CD14-positive monocyte (primary cell): ENCODE measurements at regions not wholly inside any gene's neighbourhood (a gene's known extent, or its start where the extent isn't known, plus 50 kb on each side); places are given as distances from the start of the nearest gene placed in this dataset.

Source experiments
- DNase-seq, 3 donors: peaks; one replicate each; pipeline ENCODE4 v3.0.0-alpha.2; 2011 to 2022
- H2AFZ ChIP-seq: 2 replicates; pipeline ENCODE4 v1.6.0; 2012; ENCODE audit warnings: mild to moderate bottlenecking, low read depth, low read length, inconsistent platforms; ENCODE audit not compliant: insufficient read depth, poor library complexity, severe bottlenecking
- H3K27ac ChIP-seq, 2 donors: 1 replicate in 1 of 2; 2 replicates in 1 of 2; pipeline ENCODE4 v1.5.1; 2012 to 2013; ENCODE audit warnings: low read length in 2 of 2, control low read depth in 1 of 2, inconsistent platforms in 1 of 2, low read depth in 1 of 2, mild to moderate bottlenecking in 1 of 2
- H3K27me3 ChIP-seq, 2 donors: one replicate each; pipeline versions ENCODE4 v1.6.0 to v1.6.1; 2011 to 2013; ENCODE audit warnings: low read length in 2 of 2; ENCODE audit not compliant: control insufficient read depth in 2 of 2, insufficient read depth in 2 of 2
- H3K36me3 ChIP-seq, 2 donors: replicated peaks in 1 of 2; 1 replicate in 1 of 2; 2 replicates in 1 of 2; pipeline versions ENCODE4 v1.5.1 to v1.6.1; 2012 to 2013; ENCODE audit warnings: low read length in 2 of 2, control low read depth in 1 of 2, inconsistent platforms in 1 of 2, mild to moderate bottlenecking in 1 of 2; ENCODE audit not compliant: insufficient read depth in 2 of 2, control insufficient read depth in 1 of 2
- H3K4me1 ChIP-seq, 2 donors: 1 replicate in 1 of 2; 2 replicates in 1 of 2; pipeline versions ENCODE4 v1.5.1 to v1.6.1; 2012 to 2013; ENCODE audit warnings: low read length in 2 of 2, control low read depth in 1 of 2, inconsistent platforms in 1 of 2, mild to moderate bottlenecking in 1 of 2, moderate library complexity in 1 of 2; ENCODE audit not compliant: insufficient read depth in 2 of 2, control insufficient read depth in 1 of 2
- H3K4me2 ChIP-seq: replicated peaks from 2 replicates; pipeline ENCODE3; 2012; ENCODE audit warnings: low read length, moderate library complexity, mild to moderate bottlenecking; ENCODE audit not compliant: poor library complexity, severe bottlenecking; ENCODE audit errors: extremely low read depth
- H3K4me3 ChIP-seq, 3 experiments: fragments of 200-600 bp in 1 of 3; sonication (generic) in 1 of 3; replicated peaks in 1 of 3; 1 replicate in 2 of 3; 2 replicates in 1 of 3; pipeline ENCODE4 v1.5.1; 2011 to 2013; ENCODE audit warnings: low read length in 3 of 3, mild to moderate bottlenecking in 3 of 3, control low read depth in 2 of 3, low read depth in 2 of 3, inconsistent platforms in 1 of 3, moderate library complexity in 1 of 3
- H3K79me2 ChIP-seq: 2 replicates; pipeline ENCODE4 v1.6.0; 2012; ENCODE audit warnings: mild to moderate bottlenecking, control low read depth, inconsistent platforms, low read length, moderate library complexity; ENCODE audit not compliant: insufficient read depth
- H3K9ac ChIP-seq: 2 replicates; pipeline ENCODE4 v1.6.0; 2017; ENCODE audit warnings: low read length, mild to moderate bottlenecking; ENCODE audit not compliant: insufficient read depth, poor library complexity, severe bottlenecking
- H3K9me3 ChIP-seq, 2 donors: replicated peaks in 1 of 2; 1 replicate in 1 of 2; 2 replicates in 1 of 2; pipeline versions ENCODE4 v1.5.1 to v1.6.1; 2012 to 2013; ENCODE audit warnings: low read length in 2 of 2, control low read depth in 1 of 2; ENCODE audit not compliant: control insufficient read depth in 1 of 2, insufficient read depth in 1 of 2
- H4K20me1 ChIP-seq: 2 replicates; pipeline ENCODE4 v1.6.0; 2012; ENCODE audit warnings: mild to moderate bottlenecking, low read length, control low read depth, moderate library complexity; ENCODE audit not compliant: insufficient read depth
- H3K27ac Mint-ChIP-seq, 7 donors: one replicate each; pipeline ENCODE4 v1.8.0; 2020; ENCODE audit warnings: mild to moderate bottlenecking in 7 of 7, mixed read lengths in 7 of 7, moderate library complexity in 6 of 7, inconsistent platforms in 2 of 7
- H3K27me3 Mint-ChIP-seq, 3 donors: one replicate each; pipeline ENCODE4 v1.8.0; 2021 to 2022; ENCODE audit warnings: low read depth in 3 of 3, mild to moderate bottlenecking in 3 of 3, mixed read lengths in 3 of 3, moderate library complexity in 3 of 3, inconsistent platforms in 1 of 3
- H3K36me3 Mint-ChIP-seq, 2 donors: one replicate each; pipeline ENCODE4 v1.8.0; 2020; ENCODE audit warnings: mixed read lengths in 2 of 2, inconsistent platforms in 1 of 2, mild to moderate bottlenecking in 1 of 2
- H3K4me1 Mint-ChIP-seq: one replicate; pipeline ENCODE4 v1.8.0; 2020; ENCODE audit warnings: mild to moderate bottlenecking, mixed read lengths
- H3K4me3 Mint-ChIP-seq, 2 donors: one replicate each; pipeline ENCODE4 v1.8.0; 2020; ENCODE audit warnings: mild to moderate bottlenecking in 2 of 2, mixed read lengths in 2 of 2, moderate library complexity in 1 of 2
- H3K9me3 Mint-ChIP-seq, 7 donors: one replicate each; pipeline ENCODE4 v1.8.0; 2020 to 2022; ENCODE audit warnings: mixed read lengths in 7 of 7, mild to moderate bottlenecking in 6 of 7, moderate library complexity in 6 of 7, inconsistent platforms in 2 of 7
- WGBS: methylation state at CpG from one replicate; pipeline ENCODE4 v1.1.5; 2013; ENCODE audit warnings: missing lambda C conversion rate; ENCODE audit not compliant: insufficient coverage; 5-methylcytosine and 5-hydroxymethylcytosine counted together
- intact Hi-C, 2 donors: fragments of 100-400 bp; cut with micrococcal nuclease; formaldehyde crosslinking; loops; one replicate each; pipeline versions ENCODE4 v1.15.0 to v1.15.1; 2023
- TF ChIP-seq, protein P1 (sequence below): fragments of 200-600 bp; IDR thresholded peaks from one replicate; pipeline ENCODE4 v1.8.0; 2022; ENCODE audit warnings: antibody characterized with exemption, mild to moderate bottlenecking

DNA sequence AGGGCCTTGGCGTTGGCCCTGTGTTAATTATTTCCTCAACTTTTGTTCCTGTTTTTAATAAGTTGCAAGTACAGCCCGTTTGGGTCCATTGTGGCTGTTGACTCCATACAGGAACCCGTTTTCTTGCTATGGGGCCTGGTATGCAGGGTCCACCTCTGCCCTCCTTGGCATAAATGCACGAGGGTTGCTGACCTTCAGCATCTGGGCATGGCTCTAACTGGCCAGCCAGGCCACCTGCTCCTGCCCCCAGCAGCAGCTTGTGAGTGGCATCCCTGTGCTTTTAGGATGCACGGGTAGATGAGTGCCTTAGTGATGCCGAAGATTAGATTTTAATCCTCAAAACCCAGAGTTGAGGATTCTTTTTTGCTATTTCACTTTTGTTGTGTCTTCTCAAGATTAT, 123.2 kb downstream of the GLRX3 start:
- intact Hi-C loops, result no loop called here
- no peak overlapping the region for H3K4me3 ChIP-seq
- H3K79me2 ChIP-seq, result no peaks in the 10 kb centered on the region
- DNase-seq, result no peak
- no peak overlapping the region for H3K27ac Mint-ChIP-seq
- WGBS, result 74% methylated on average over 5 of the region's 6 CpGs
- no peaks in the 10 kb centered on the region for H3K4me1 ChIP-seq
- no peak overlapping the region for H3K9ac ChIP-seq
- no peaks in the 10 kb centered on the region for H3K36me3 Mint-ChIP-seq
- H4K20me1 ChIP-seq, result no peaks in the 10 kb centered on the region
- H2AFZ ChIP-seq, result no peak overlapping the region
- no peaks in the 10 kb centered on the region for H3K4me1 Mint-ChIP-seq
- no peak overlapping the region for H3K4me2 ChIP-seq
- H3K9me3 ChIP-seq, result peaks cover 41 to 67% of the 10 kb centered on the region in 2 donors
- H3K9me3 Mint-ChIP-seq, result peaks cover 25 to 46% (median 36%) of the 10 kb centered on the region in 7 donors
- TF ChIP-seq, protein P1, sequence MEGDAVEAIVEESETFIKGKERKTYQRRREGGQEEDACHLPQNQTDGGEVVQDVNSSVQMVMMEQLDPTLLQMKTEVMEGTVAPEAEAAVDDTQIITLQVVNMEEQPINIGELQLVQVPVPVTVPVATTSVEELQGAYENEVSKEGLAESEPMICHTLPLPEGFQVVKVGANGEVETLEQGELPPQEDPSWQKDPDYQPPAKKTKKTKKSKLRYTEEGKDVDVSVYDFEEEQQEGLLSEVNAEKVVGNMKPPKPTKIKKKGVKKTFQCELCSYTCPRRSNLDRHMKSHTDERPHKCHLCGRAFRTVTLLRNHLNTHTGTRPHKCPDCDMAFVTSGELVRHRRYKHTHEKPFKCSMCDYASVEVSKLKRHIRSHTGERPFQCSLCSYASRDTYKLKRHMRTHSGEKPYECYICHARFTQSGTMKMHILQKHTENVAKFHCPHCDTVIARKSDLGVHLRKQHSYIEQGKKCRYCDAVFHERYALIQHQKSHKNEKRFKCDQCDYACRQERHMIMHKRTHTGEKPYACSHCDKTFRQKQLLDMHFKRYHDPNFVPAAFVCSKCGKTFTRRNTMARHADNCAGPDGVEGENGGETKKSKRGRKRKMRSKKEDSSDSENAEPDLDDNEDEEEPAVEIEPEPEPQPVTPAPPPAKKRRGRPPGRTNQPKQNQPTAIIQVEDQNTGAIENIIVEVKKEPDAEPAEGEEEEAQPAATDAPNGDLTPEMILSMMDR, result no peak
- H3K27me3 Mint-ChIP-seq, result peaks cover 0 to 3% (median 2%) of the 10 kb centered on the region in 3 donors
- H3K27ac ChIP-seq, result no peak overlapping the region
- H3K36me3 ChIP-seq, result no peaks in the 10 kb centered on the region
- no peaks in the 10 kb centered on the region for H3K27me3 ChIP-seq
- H3K4me3 Mint-ChIP-seq, result no peak overlapping the region

DNA sequence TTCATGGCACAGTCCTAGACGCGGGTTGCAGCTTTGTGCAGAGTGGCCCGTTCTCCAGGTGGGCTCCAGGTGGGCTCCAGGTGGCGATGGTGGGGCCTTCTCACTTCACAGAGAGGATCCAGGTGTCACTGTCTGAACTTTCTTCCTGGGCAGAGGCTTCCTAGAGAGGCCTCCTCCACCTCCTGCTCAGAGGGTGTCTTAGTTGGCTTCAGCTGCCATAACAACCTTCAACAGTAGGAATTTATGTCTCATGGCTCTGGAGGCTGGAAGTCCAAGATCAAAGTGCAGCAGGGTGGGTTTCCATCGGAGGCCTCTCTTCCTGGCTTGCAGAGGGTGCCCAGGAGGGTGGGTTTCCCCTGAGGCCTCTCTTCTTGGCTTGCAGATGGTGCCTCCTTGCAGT, 125.1 kb downstream of the GLRX3 start:
- intact Hi-C loops, result no loop called here

More for the DNA sequence above, 125.1 kb downstream of the GLRX3 start:
- Mint-ChIP-seq H3K27ac (no peak overlapping the region), H3K9me3 (peaks cover 36 to 58% (median 47%) of the 10 kb centered on the region in 7 donors), H3K4me3 (no peak overlapping the region), H3K27me3 (peaks cover 0 to 2% (median 0%) of the 10 kb centered on the region in 3 donors), H3K36me3 (no peaks in the 10 kb centered on the region), H3K4me1 (no peaks in the 10 kb centered on the region)
- Histone ChIP-seq H3K9me3 (peaks cover 56 to 75% of the 10 kb centered on the region in 2 donors), H3K4me1 (no peaks in the 10 kb centered on the region), H2AFZ (no peak overlapping the region), H3K27ac (no peak overlapping the region), H3K27me3 (no peaks in the 10 kb centered on the region), H3K4me2 (no peak overlapping the region), H4K20me1 (no peaks in the 10 kb centered on the region), H3K36me3 (no peaks in the 10 kb centered on the region), H3K4me3 (no peak overlapping the region), H3K79me2 (no peaks in the 10 kb centered on the region), H3K9ac (no peak overlapping the region)
- TF ChIP-seq, protein P1, result no peak
- WGBS, result 68% methylated on average over 4 of the region's 5 CpGs
- no peak for DNase-seq
